ENCODE measurements at regions not wholly inside any gene's neighbourhood (a gene's known extent, or its start where the extent isn't known, plus 50 kb on each side); places are given as distances from the start of the nearest gene placed in this dataset.

DNA sequence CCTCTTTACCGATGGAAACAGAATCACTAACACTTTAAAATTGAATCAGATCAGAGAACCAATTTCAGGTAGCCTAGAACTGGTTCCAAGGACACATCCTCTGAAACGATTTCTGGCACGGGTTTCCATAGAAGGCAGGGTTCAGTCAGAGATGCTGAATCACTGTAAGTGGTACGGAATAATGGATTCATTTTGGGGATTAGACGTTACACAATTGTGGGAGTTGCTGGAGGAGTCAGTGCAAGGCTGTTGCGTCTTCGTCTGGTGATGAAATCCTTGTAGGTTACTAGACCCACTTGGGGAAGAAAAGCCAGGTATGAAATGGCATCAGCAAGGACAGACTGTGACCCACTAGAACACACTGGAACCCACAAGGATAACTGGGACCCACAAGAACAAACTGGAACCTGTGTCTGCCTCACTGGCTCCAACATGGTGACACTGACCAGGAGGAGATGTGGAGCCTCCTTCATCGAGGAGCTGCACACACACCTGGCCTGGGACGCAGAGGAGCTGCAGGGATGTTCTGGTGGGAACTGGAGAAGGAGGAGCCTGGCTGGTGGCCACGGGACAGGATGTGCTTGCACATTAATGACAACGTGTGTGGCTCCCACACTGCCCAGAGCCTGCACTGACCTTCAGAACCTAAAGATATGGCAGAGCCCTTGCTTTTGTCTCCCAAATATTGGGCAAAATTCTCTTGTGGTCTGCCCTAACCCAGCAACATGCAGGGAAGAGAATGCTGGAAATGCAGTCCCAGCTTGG lies 105.1 kb downstream of the TRAPPC11 start:
- no peak for DNase-seq (ENCODE audit: low spot score)

DNA sequence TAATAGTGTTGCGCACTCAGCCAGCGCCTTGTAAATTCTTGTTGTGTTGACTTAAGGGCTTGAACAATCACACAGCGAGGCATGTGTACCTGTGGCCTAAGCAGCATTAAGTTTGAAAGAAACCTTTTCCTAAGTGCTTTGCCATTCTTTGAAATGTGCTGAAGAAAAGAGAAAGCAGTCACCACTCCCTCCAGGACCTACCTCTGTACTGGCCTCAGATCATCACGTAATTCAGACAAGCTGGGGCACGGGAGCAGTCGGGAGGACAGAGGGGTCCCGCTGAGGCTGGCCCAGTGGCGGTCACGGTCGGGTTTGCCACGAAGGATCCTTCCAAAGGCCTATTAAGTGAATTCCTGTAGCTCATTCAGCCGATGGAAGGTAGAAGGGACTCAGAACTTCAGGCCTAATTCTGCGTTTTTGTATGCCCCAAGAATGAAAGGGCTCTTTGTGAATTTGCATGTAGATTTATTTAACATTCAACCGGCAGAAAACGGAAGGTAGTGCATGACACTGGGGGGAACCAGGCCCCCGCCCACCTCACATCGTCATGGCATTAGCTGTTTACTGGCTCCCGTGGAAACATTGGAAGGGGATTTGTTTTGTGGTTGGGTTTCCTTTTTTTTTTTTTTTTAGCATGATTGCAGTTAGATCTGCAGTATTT lies 106.3 kb downstream of the TRAPPC11 start:
- no peak for DNase-seq (ENCODE audit: low spot score)

DNA sequence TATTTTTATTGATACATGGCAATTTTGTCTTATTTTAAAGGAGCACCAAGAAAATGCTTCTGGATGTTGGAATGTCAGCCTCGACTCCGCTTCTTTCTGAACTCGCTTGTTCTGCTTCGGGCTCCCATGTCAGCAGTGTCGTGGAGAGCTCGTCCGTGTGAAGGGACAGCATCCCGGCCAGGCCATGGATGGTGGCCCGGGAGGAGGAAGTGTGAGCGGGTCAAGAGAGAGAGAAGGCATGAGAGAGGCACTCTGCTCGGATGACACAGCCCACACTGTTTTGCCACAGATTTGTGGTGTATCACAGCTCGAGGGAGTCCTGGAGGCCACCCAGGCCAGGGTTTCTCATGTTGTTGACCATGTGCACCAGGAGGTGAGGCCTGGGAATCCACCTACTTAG lies 107.0 kb downstream of the TRAPPC11 start:
- DNase-seq (ENCODE audit: low spot score): no peak

DNA sequence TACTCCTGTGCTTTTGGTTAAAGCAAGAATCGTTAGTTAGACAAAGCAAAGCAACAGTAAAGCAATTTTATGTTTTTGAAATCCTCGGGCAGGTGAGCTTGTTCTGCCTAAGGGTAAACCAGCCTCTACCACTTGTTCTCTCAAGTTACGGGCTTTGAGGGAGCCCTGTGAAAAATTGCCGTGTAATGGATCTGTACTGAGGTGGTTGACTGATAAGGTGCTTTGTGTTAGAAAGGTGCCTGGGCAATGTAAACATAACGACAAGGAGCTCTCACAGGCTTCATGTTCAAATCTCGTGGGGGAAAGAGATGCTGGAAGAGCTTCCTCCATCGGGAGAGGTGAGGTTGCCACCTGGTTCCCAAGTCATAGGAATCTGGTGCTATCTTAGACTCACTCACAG lies 111.8 kb downstream of the TRAPPC11 start:
- DNase-seq (ENCODE audit: low spot score): no peak

DNA sequence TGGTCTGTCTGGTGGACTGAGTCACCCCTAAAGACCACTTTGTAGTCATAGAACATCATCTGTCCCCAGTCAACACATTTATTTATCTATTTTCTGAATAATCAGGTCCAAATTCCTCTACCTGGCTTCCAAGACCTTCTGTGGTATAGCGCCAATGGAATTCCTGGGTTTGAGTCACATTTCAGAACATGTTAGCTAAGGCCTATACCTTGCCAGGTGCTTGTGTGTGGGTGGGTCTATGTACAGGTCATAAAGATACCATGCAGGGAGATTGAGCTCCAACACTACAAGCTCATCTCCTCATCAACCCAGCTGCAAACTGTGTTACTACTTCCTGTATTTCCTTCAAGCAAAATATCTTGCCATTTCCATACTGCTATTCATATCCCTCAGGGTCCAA lies 113.3 kb downstream of the TRAPPC11 start:
- no peak for DNase-seq (ENCODE audit: low spot score)

DNA sequence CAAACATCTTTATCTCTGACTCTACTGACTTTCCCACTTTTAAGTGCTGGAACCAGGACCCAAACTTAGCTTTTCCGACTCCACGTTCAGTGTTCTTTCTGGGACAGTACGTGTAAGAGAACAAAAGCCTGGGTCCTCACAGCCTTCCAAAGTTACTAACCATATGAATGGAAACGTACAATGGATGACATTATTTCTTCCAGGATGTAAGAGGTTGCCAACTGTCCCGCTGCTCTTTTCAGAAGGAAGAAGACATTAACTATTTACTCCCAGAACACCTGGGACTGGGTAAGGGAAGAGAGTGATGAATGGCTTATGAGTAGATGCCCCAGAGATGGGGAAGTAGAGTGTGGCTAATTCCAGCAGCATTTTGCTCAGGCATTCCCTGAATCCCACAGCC lies 114.7 kb downstream of the TRAPPC11 start:
- no peak for DNase-seq (ENCODE audit: low spot score)

DNA sequence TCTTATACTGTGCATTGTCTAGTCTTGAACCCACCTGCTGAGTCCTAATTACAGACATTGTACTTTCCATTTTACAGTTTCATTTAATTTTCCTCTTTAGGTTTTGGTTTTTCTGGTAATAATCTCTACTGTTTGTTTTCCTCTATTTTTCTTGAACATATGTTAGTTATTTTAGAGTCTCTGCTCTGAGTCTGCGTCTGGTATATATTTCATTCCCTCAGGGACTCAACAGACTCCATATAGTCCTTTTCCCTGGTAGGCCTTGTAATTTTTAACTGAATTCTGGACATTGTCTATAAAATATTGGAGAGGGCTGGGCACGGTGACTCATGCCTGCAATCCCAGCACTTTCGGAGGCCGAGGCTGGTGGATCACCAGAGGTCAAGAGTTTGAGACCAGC lies 121.8 kb upstream of the STOX2 start:
- no peak for DNase-seq (ENCODE audit: low spot score)

DNA sequence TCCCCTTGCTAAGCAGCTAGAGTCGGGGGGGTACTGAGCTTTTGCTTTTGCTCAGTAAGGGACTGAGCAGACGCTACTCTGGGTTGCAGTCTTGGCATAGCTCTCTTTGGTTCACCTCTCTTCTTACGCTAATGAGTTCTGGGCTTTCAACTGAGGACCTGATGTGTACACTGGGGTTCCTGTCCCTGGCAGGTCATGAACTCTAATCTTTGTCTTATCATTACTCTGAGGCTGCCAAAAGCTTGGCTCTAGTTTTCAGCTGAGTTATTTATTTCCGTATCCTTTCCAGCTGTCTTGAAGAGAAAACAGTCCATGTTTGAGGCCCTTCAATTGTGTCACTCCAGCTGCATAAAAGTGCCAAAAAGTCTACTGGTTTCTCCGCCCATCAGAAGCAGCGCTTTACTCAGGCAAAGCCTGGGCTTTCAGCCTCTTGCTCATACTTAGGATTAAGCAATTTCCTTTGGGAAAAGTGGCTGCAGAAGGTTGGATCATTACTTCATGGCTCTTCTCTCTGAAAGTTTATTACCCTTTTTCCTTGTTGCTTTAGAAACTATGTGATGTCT lies 121.0 kb upstream of the STOX2 start:
- no peak for DNase-seq (ENCODE audit: low spot score)

DNA sequence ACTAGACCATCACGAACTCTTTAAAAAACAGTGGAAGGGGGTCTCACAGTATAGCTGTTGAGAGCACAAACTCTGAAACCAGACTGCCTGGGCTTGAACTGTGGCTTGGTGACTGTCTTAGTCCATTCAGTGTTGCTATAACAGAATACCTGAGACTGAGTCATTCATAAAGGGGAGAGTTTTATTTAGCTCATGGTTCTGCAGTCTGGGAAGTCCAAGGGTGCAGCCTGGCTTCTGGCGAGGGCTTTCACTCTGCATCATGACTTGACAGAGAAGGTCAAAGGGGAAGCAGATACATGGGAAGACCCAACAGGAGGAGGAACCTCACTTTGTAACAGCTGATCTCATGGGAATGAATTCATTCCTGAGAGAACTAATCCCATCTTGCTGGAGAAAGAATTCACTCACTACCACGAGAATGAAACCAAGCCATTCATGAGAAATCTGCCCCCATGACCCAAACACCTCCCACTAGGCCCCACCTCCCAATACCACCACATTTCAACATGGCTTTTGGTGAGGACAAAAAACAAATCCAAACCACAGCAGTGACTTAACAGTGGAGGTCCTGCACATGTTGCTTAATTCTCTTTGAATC lies 116.7 kb upstream of the STOX2 start:
- no peak for DNase-seq (ENCODE audit: low spot score)

DNA sequence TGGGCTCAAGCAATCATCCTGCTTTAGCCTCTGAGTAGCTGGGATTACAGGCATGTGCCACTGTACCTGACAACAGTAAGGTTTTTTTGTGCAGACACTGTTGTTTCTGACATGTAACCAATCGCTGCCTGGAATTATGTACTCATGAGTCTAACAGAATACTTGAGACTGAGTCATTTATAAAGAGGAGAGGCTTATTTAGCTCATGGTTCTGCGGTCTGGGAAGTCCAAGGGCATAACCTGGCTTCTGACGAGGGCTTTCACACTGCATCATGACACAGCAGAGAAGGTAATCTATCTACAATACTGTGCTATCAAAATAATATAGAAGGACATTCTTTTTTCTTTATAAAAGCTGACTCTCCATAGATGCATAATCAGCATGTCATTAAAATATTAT lies 115.5 kb upstream of the STOX2 start:
- no peak for DNase-seq (ENCODE audit: low spot score)

DNA sequence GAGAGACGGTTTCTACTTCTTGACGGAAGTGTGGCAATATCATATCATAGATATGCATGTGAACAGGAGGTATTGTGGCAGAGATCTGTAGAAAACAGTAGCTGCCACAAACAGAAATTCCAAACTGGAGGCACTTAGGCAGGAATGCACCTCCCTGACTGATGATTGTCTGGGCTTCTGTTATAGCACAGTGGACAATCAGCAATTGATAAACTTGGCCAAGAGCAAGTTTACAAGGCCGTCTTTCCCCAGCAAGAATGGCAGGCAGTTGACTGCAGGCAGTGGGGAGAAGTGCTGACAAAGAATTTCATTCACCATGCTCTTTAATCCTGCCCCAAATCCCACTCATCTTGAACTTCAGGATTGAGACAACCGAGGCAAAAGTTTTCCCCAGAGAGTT lies 114.4 kb upstream of the STOX2 start:
- no peak for DNase-seq (ENCODE audit: low spot score)

DNA sequence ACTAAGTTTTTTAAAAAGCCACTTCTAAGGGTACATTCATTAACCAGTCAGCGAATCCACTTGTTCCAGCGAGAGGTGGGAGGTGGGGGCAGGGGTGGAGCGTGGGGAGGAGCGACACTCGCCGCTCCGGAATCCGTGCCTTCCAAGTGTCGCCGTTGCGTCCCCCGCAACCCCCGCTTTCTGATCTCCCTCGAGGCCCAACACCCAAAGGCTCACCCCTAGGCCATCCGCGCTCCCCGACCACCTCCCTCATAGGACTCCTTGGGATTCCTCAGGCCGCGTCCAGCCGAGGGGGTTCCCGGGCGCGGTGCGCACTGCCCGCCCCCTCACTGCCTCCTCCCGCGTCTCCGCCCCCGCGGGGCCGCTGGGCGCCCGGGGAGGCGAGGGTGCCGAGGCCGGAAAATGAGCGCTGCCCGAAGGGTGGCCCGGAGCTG lies 108.1 kb upstream of the STOX2 start:
- no peak for DNase-seq (ENCODE audit: low spot score)

DNA sequence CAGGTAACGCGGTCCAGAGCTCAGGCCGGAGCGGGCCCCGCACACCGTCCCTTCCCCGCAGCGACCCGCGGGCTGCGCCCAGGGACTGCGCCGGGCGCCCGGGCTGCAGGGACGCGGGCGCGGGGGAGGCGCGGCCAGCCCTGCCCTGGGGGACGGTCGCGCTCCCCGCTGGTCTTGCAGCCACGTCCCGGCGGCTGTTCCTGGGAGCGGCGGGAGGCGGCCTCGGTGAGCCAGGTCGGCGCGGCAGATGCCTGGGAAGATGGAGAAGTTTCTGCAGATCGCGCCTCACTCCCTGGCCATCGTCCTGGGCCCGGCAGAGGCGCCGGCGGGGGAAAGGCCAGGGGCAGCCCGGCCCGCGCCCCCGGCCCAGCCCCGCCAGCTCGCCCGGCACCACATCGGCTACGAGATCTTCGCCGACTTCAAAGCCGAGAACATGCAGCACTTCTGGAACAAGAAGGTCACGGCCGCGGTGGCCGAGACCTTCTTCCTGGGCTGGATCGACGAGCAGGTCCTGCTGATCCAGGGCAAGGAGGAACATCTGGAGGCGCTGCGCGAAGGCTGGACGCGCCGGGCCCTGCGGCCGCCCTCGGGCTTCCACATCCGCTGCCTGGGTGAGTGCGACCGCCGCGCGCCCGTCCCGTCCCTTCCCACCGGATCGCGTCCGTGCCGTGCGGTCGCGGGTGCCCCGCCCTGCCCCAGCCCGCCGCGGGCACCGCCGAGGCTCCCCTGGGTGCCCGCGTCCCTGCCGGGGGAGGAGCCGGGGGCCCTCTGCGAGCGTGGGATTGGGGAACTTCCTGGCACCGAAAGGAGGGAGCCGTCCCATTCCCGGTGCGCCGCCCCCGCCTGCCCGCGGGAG lies 107.4 kb upstream of the STOX2 start:
- DNase-seq (ENCODE audit: low spot score): no peak

DNA sequence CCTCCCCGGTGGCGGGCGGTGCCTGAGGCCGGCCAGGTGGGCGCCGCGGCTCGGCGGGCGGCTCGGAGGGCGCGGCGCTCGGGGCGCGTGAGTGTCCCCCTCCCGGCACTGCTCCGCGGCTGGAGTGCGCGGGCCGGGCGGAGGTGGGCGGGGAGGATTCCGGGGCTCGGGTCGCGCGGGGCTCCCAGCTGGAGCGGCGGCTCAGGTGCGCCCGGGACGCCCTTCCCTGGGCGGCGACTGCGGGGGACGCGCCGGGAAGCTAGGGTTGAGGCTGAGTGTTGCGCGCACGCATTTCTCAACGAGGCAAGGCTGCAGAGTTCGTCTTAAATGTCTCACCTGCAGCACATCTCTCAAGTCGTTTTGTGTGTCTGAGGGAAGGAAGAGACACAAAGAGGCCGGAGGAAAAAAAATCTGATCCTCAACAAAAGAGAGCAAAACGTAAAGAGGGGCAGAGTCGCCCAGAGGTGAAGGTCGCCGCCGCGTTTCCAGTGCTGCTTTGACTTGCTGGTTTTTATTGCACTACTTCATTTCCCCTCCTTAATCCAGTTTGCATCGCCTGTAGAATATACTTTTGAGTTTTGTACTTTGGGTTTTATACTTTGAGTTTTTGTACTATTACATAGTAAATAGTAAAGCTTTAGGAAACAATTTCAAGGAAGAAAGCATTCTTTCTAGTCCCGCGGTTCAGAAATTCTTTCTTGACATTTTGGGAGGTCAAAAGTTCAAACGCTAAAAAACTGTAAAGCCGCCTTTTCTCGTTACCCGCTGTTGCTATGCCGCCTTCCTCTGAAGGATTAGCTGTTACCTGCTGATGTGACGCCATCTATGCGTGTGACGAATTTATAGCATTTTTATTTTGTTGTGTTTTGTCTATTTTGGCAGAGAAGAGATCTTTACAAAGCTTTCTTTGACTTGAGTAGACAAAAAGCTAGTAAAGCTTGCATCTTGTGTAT lies 106.5 kb upstream of the STOX2 start:
- no peak for DNase-seq (ENCODE audit: low spot score)

DNA sequence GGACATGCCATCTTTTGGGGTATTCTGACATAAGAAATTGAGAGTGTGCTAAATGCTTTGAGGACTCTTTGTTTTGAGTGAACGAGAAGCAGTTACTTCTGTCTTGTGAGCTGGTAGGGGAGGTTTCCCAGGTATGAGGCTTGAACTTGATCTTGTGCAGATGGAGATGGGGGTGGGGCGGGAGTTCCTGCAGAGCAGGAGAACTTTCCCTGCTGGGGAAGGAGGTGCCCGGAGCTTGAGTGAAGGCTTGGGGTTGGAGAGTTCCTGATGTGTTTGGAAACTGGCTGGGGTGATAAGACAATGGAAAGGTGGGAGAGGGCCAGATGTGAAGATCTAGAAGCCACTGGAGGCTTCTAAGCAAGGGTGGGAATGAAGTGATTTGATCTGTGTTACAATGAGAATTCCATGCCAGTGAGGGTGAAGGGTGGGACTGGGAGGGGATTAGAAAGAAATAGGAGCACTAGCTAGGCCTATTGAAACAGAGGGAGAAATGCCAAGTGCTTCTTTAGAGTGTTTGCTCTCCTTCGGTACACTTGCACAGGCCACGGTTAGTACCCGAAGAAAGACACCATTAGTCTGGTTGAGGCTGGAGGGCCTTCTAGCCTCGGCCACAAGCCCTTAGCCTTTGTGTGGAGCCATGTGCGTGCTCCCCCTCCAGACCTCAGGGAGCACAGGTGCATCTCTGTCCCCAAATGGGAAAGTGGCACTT lies 103.5 kb upstream of the STOX2 start:
- no peak for DNase-seq (ENCODE audit: low spot score)

DNA sequence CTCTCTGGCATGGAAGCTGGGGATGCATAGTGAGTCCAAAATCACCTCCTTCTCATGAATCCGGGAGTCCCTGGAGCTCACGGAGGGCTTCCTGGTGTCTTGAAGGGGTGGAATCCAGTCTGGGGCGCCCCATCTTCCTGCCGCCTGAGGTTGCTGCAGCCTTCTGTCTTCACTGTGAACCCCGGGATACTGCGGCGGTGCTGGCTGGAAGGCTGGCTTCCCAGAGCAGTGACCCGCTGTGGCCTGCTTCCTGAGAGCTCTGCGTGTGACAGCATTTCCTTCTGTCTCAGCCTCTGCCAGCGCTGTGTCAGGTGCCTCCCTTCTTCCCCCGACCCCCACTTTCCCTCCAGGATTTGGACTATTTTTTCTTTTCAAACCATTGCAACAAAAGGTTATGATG lies 98.8 kb upstream of the STOX2 start:
- no peak for DNase-seq (ENCODE audit: low spot score)

DNA sequence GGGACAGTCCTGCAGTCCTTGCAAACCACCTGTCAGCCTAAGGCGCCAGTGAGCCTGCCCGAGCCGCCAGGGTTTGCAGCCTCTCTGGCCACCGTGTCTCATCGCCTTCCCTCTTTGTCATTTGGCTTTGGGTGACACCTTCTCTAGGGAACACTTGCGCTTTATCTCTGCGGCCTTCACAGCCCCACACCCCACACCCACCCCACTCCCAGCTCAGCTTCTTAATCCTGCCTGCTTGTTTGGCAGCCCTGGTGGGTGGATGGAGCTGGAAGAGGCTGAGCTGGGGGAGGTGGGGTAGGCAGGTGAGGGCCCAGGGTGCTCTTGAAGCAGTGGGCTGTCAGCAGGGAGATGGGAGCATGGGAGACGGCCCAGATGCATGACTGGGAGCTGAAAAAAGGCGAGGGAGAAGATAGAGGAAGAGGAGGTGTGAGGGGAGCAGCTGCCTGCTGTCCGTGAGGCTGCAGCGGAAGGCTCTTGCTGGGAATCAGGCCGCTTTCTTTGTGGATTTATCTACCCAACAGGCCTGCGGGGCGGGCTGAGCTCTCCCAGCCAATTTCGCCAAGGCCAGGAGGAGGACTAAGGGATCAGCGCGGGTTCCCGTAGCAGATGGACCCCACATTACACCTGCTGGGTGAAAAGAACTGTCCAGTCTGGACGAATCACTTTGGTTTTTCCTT lies 97.5 kb upstream of the STOX2 start:
- no peak for DNase-seq (ENCODE audit: low spot score)

DNA sequence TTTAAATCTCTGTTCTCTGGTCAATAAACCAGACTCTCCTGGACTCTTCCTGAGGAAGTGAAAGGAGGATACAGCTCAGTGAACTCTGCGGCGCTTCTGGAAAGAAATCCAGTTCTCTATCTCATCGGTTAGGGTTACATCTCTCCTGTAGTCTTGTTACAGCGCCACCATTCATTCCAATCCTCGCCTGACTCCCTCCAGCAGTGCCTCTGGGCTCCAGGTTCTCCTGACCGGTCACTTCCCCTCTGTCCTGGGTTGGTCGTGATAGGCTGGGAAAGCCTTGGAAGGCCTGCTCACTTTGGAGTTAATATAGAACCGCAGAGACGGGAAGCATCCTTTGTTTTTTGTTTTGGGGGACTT lies 97.0 kb upstream of the STOX2 start:
- no peak for DNase-seq (ENCODE audit: low spot score)

DNA sequence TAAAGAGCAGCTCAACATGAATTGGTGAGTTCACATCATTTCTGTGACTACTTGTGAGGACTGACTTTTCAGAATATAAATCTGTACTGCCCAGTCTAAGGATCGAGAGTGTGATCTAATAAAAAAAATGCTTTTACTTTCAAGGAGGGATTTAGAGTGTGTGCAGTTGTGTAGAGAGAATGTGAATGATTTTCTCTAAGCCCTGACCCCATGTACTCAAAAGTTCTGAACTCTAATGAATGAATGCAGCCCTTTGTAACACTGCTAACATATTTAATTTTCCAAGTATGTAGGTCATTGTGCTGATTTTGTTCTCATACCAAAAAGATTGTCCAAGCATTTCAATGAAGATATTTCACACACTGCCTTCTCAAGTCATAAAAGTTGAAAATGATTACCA lies 92.5 kb upstream of the STOX2 start:
- DNase-seq (ENCODE audit: low spot score): no peak

DNA sequence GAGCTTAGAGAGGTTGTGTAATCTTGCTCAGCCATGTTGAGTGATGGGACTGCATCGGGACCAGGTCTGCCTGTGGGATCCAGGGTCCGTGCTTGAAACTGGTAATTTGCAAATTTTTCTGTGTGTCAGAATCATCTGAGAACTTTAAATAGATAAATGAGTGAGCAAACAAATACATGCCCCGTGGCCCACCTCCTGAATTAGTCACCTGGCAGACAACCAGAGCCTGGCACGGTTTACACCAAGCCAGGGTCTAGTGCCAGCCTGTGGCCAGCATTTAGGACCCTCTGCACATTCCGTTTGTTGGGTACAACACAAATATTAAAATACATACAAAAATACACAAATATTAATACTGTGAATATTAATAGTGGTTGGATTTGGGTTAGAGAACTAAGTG lies 90.6 kb upstream of the STOX2 start:
- DNase-seq (ENCODE audit: low spot score): no peak

All from CD4-positive, alpha-beta T cell treated with Interleukin-2 at 100 ng/mL for 4 hours (primary cell).